Right ventricle myocardium inferior (tissue), 1 donor: ENCODE measurements at regions not wholly inside any gene's neighbourhood (a gene's known extent, or its start where the extent isn't known, plus 50 kb on each side); places are given as distances from the start of the nearest gene placed in this dataset.

Source experiments
- ATAC-seq: fragments of 200-7000 bp; cut with Tn5 transposase; one replicate; pipeline ENCODE4 v1.9.1; 2020; ENCODE audit warnings: mild to moderate bottlenecking, moderate library complexity
- DNase-seq: peaks from one replicate; pipeline ENCODE4 v3.0.0; 2021; ENCODE audit errors: missing footprints
- intact Hi-C: fragments of 100-400 bp; cut with DNase I; formaldehyde crosslinking; loops from one replicate; pipeline ENCODE4 v1.11.0; 2022
- donor health status: DM: no; HTN: yes; CAD: no; lungs with severe emphysema.

DNA sequence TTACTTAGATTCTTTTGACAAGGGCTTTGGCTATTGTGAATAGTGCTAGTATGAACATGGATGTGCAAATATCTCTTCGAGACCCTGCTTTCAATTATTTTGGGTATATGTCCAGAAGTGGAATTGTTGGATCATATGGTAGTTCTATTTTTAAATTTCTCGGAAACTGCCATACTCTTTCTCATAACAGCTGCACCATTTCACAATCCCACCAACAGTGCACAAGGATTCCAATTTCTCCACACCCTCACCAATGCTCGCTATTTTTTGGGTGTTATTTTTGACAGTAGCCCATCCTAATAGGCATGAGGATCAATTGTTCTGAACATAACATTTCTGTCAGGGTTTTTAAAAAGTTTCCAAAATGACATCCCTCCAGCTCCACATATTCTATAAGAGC is 69.2 kb upstream of the ESR1 start:
- DNase-seq (no peak), ATAC-seq (no peak)
- intact Hi-C loops = no loop called here

DNA sequence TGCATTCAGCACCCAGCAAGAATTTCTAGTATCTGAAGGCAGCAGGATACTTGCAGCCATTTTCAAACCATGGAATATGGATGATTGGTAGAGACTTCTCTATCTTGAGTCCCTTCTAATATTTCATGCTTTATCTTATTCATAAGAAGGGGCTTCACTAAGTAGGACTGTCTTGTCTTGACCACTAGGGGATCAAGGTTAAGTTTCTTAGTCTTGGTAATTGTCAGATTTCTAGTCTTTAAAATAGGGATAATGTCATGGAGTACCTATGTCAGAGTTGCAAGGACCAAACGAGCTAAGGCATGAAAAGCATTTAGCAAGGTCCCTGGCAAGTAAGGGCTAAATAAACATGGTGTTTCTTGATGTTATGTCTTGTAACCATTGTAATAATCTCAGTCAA is 68.5 kb upstream of the ESR1 start:
- no peak for ATAC-seq
- intact Hi-C loops = no loop called here
- DNase-seq = no peak

- intact Hi-C loops = no loop called here
- ATAC-seq (no peak), DNase-seq (no peak)
Measured at GRCh38 chr6:151740820-151741219, 66.7 kb upstream of the ESR1 start.

DNA sequence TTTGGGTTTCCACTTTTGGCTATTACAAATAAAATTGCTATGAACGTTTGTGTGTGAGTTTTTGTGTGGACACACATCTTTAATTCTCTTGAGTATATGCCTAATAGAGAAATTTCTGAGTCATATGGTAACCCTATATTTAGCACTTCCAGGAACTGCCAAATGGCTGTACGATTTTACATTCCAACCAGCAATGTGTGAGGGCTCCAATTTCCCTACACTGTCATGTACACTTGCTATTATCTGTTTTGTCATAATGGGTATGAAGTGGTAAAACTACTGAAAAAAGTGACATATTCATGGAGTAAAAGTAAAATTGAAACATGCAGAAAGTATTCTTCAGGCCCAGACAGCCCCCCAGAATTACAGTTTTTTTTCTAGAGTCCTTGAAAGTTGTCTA is 59.6 kb upstream of the ESR1 start:
- peak; percentile 72 for ATAC-seq
- intact Hi-C loops = no loop called here
- no peak for DNase-seq

DNA sequence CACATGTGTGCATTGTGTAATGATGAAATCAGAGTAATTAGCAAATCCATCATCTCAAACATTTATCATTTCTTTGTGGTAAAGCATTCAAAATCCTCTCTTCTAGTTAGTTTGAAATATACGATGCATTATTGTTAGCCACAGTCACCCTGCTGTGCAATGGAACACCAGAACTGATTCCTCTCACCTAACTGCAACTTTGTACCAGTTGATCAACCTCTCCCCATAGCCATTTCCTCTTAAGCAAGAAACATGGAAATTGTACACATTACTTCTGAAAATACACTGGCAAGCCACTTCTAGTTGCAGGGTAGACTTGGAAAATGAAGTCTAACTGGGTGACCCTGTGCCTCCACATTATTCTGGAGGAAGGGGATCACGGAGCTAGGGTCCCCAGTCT is 58.1 kb upstream of the ESR1 start:
- ATAC-seq (no peak), DNase-seq (no peak)
- intact Hi-C loops = no loop called here

DNA sequence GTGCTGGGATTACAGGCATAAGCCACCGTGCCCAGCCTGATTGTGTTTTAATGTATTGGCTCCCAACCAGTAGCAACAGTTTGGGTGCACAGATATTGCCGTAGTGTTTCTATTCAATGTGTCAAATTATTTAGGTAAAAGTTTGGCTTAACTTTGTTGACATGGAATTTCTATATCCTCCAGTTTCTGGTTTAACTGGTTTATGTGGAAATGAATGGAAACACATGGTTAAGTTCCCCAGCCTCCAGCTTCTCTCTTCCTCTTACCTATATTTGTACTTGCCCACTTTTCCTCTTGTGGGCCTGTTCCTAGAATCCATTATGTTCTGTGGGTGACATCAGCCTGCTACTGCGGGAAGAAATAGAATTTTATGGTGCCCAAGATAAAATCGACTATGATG is 53.9 kb upstream of the ESR1 start:
- intact Hi-C loops = no loop called here
- DNase-seq (no peak), ATAC-seq (no peak)

DNA sequence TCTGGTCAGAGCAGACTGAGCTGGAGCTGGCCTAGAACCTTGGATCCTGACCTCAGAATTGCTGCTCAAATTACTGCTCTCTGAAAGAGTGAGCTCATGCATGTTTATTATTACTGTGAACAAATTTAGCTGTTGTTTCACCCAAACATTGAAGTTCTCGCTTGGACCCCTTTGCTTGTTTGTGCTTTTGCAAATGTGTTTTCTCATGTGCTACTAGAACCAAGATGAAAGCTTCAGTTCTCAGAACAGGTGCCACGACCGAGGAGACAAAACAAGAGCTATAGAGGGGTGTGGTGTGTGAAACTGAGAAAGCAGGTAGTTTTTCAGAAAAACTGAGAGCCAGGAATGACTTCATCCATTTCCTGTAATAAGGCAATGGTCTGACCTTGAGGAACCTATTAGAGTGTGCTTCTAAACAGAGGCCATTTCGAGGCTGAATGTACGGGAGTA is 50.0 kb upstream of the ESR1 start:
- no peak for ATAC-seq

More for the DNA sequence above, 50.0 kb upstream of the ESR1 start:
- intact Hi-C loops = no loop called here
- DNase-seq = no peak
